Activated CD4-positive, alpha-beta T cell treated with anti-CD3 and anti-CD28 coated beads, Interleukin-2, amount 50 U/mL, for 4 hours (primary cell): ENCODE measurements at regions not wholly inside any gene's neighbourhood (a gene's known extent, or its start where the extent isn't known, plus 50 kb on each side); places are given as distances from the start of the nearest gene placed in this dataset.
"Not testable (repeated sequence)": the region's sequence is repeated elsewhere in the genome, so short reads cannot be mapped to it uniquely, and the experiment has no call there.

Source experiments
- DNase-seq, 2 experiments: peaks; one replicate each; pipeline ENCODE4 v3.0.0-alpha.2; 2020

DNA sequence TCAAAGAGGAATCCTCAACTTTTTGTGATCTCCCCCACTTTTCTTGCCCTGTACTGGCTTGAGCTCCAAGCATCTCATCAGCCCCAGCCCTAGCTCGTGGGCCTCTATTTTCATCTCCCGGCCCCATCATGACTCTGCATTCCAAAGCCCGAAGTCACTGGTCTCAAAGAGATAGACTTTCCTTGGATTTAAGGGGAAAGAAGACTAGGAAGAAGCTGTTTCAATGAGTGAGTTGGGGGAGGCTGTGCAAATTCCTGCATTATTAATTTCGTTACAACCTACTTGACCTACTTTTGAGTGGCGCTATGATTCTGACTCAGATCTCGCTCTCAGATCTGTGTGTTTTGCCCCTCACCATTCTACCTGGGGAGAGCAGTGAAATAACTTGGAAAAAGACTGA lies 266.6 kb upstream of the TBL1XR1 start:
- DNase-seq = no peak

DNA sequence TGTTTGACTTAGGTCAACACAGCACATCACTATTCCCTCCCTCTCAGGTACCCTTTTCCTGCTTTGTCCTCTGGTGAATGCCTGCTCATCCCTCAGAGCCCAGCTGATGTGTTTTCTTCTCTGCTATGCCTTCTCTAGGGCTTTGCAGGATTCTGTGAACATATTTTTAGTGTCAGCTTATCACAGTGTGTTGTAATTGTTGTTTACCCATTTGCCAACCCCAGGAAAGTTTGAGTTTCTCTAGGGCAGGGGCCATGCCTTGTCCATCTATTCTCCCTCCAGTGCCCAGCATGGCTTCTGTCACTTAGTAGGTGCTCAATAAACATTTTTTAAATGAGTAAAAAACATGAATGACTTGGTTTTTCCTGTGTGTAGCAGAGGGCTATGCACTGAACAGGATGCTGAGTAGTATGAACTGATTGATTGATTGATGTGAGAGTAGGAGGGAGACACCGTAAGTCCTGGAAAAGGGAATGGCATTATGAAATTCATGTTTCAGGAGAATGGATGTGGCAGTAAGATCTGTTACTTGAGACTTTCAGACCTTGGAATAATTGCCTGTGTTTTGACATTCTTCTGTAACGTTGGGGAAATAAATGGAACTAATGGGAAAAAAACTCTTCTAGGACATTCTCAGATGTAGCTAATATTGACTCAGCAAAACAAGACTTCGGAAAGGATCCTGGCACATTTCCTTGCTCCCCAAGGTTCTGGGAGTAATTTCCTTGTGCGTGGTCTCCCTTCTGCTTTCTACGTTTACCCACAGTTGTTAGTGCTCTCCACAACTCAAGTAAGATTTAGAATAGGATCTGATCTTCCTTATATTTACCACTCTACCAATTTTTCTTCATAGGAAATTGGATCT lies 267.3 kb upstream of the TBL1XR1 start:
- no peak for DNase-seq

DNA sequence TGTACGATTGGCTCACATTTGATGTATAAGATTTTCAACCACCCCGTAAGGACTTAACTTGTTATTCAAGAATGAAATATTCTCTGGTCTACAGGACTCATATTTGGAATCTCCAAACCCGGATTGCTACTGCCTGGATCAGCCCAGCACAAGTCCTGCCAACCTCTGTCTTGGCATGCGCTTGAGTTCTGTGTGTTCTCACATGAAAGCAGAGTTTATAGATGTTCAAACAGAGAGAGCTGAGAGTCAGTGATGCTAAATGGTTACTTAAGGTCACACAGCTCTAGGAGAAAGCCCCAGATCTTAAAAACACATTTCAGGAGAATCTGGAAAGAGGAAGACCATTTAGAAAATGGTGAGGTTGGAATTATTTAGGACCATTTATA lies 268.0 kb upstream of the TBL1XR1 start:
- DNase-seq = no peak

DNA sequence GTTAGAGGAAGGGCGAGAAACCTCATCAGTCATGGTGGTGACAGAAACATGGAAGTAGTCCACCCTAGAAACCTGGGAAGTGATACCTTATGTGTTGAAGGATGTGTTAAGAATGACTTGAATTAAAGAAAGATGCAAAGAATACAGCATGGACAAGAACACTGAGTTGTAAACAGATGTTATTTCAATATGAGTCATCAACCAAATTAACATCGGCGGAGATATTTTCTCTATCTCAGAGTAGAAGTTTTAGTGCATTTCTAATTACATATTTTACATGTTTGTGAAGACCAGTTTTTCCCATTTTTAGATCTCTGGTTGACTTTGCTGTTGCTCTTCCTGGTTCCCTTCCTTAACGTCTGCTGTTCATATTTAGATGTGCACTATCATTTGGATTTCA lies 268.8 kb upstream of the TBL1XR1 start:
- no peak for DNase-seq

DNA sequence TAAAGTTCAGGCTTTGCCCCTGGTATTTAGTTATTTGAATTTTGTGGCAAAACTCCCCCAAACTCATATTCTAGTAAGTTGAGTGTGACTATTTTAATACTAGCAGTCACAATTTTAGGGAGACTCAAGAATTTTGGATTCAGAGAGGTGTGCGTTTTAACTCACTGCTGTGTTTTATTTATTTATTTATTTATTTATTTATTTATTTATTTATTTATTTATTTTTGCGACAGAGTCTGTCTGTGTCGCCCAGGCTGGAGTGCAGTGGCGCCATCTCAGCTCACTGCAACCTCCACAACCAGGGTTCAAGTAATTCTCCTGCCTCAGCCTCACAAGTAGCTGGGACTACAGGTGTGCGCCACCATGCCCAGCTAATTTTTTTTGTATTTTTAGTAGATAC lies 269.3 kb upstream of the TBL1XR1 start:
- DNase-seq = not testable (repeated sequence)

DNA sequence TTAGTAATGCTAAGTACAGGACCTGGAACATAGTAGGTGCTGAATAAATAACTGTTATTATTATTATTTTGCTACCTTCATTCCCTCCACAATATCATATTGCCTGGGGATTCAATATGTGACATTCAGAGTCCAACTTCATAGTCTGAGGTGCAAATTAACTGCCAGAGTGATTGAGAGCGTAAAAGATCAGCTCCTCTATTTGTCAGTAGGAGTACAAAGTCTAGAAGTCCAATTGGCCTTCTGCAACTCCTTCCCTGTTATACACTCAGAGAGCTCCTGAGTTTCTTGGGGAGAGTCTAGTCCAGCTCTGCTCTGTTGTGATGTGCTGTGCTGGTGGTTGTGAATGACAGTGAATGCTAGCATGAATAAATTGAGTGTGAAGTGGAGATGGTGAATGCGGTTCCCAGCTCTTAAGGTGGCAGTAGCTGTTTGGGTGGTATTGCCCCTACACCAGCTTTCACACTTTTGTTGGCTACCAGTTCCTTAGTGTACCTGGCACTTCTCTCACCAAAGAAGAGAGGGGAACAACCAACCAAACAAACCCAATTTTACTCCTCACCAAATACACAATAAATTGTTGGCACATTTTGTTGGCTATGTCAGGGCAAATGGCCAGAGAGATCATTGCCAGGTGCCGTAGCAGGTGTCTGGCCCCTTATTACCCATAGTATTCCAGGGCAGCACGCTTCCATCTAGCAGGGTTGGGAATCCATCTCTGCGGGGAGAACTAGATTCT lies 270.1 kb upstream of the TBL1XR1 start:
- no peak for DNase-seq

DNA sequence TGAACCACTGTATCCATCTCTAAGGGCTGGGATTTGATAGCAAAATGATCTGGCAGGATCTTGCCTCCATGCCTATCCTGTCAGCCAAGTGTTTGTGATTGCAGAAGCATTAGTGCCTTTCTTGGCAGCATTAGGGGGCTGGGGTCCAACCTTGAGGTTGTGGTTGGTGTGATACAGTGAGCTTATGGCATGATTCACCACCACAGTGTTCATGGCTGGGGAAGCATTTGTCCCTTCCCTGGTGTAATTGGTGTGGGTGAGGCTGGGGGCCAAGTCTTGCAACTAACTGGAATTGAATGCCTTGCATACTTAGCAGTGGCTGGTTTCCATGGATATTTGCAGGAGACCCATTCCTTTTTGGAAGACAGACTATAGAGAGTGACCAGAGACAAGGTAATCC lies 271.0 kb upstream of the TBL1XR1 start:
- no peak for DNase-seq

DNA sequence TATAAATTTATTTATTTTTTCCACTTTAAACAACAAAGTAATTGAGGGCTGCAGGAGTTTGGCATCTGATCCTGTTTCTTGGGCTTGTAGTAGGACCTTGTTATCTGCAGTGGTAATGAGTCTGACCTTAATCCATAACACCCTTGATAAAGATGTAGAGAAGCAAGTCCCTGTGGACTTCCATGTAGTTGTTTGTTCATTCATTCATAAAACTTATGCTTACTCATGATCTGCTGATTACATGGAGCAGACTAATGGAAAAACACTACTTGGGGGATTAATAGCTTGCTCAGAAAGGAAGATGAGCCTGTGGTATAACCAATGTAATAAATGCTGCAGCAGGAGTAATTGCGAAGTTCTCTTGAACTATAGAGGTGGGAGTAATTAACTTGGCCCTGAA lies 271.5 kb upstream of the TBL1XR1 start:
- DNase-seq = no peak

DNA sequence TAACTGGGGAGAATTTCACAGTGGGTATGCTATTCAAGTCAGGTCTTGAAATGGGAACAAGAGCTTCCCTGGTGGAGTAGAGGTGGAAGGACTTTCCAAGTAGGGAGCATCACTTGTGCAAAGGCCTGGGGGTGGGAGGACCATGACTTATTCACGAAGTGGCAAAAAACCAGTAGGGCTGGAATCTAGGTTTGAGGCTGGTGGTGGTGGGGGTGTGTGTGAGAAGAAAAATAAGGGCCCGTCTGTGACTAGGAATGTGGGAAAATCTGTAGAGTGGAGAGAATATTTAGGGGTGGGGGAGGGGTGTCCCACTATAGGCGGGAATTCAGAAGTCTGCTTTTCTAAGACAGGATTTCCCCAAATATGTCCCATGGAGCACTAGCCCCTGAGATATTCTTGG lies 271.9 kb upstream of the TBL1XR1 start:
- DNase-seq = no peak

DNA sequence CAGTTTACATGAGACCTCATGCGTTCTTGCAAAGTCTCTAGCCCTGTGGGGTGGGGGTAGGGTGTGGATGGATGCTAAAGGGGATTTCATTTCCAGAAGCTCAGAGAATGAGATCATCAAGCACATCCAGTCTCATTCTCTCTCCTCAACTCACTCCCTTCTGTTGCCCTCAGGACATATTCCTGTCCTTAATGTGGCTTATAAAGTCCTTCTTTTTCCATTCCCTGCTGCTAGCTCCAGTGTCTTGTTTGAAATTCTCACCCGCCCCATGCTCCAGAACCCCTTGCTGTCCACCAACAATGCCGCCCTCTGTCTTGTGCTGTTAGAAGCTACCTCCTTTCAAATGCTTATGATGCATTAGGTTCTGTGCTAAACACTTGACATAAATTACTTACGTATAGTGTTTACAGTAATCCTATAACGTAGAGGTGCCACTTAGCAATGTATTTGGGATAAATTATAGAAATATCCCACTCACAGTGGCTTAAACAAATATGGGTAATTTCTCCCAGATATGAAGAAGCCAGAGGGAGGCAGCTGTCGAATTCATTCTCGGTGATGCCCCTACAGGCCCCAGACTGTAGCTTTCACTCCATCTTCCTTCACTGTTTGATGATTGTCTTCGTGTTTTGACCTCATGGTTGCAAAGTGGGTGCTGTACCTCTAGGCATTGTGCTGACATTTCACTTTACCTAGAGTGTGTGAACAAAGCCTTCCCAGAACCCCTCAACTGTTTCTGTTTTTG lies 273.1 kb upstream of the TBL1XR1 start:
- DNase-seq = no peak

DNA sequence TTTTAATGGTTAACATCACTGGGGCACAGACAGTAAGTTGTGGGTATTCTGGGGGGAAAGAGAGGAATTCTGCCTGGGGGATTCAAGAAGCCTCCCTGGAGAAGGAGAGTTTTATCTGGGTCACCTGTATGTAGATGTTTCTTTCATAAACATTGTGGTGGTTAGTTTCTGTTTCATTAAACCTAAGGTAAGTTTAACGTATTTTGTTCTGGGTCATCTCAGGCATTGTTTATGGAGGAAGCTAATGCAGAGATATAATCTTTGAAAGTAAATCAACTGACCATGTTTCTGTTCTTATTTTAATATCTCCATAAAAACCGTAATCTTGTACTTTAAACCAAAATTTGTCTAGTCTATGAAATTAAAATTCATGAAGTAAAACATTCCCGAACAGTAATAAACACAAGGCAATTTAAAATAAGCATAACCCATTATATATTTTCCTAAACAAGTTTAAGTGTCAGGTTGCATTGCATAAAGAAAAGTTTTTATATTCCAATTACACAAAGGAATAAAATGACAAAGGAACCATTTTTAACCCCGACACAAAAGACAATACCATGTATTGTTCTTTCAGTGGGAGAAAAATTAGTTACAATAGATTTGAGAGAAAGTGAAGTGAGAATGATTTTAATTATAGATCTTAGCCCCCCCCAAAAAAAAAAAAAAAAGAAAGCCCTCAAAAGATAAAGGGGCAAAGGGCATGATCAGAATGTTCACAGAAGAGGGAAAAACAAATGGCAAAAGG lies 274.6 kb upstream of the TBL1XR1 start:
- no peak for DNase-seq

DNA sequence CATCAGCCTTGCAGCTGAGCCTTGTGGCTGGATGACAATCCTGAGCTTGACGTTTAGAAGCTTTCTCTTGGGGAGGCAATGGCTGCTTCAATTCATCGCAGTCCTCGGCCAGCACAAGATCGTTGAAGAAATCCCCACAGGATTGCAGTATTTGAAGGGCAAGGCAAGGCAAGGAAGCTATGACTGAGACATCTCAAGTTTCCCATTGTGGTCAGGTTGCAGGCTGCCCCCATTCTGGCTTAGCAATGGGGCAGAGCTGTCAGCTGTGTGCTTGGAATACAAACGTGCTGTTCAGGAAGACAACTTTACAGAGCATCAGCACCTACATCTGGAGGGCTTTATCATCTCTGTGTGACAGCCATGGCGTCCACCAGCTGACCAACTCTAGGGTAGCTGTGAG lies 275.9 kb upstream of the TBL1XR1 start:
- DNase-seq = no peak

DNA sequence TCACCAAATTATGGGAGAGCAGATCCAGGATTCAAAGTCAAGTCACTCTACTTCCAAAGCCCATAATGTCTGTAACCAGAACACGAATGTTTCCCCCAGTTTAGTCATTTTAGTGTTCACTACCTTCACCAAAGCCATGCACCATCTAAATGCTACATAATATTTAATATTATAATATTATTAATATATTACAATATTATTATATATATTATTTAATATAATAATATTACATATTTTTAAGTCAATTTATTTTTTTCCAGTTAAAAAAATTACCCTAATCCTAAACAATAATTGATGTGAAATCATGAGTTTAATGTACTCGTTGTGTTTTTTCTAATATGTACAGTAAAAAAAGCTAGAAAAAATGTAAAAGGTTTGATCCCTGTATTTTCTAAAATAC lies 276.6 kb upstream of the TBL1XR1 start:
- no peak for DNase-seq

DNA sequence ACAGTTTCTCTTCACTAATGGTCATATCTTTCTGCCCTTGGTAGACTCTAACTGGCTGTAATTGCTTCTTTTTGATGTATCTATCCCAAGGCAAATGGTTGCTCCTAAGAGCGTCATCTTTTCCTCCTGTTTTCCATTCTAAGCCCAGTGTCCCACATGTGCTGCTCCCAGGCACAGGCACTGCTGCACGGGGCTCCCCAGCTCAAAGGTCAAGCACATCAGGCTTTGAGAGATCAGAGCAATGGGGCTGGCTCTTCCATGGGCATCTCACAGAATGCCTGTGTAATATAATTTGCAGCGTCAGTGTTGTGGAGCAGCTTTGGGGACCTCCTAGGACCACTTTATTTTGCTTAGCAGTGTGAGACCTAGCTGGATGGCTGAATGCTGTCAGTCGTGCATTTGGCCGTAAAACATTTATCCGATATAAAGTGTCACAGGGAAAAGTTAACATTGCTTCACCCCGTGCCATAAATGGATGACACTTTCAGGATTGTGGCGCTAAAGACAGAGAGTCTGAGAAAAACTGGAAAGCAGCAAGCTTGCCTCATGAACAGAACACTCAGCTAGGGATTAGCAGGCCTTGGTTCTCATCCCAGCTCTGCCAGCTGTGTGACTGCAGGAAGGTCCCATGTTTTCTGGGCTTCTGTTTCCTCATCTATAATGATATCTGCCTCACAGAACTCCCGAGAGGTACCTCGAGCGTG lies 277.5 kb upstream of the TBL1XR1 start:
- DNase-seq = no peak

DNA sequence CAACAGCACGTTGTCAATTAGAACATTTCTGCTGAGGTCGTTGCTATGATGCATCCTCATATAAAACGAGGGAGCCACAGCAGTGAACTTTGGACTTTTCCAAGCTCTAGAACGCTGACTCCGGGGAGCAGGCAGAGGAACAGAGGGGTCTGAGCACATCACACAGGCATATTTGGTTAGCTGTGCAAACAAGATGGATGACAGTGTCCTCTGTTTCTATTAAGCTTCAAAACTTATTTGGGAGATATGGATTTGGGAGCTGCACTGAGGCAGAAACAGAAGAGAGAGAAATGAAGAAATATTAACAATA lies 278.0 kb upstream of the TBL1XR1 start:
- no peak for DNase-seq

DNA sequence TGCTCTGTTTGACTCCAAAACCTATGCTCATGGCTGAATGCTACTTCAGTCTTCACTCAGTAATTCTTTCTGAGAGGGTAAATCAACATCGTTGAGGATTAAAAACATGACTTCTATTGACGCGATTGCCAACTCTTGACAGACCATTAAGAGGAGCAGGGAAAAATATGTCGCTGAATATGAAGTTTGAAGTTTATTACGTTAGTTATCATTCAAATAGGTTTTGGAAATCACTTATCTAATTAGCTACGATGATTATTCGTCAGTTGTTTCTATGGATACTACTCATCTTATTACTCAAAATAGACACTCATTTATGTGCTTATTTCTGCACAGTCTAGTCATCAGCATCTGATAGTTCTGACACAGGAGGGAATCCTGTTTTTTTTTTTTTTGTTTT lies 279.2 kb upstream of the TBL1XR1 start:
- no peak for DNase-seq

DNA sequence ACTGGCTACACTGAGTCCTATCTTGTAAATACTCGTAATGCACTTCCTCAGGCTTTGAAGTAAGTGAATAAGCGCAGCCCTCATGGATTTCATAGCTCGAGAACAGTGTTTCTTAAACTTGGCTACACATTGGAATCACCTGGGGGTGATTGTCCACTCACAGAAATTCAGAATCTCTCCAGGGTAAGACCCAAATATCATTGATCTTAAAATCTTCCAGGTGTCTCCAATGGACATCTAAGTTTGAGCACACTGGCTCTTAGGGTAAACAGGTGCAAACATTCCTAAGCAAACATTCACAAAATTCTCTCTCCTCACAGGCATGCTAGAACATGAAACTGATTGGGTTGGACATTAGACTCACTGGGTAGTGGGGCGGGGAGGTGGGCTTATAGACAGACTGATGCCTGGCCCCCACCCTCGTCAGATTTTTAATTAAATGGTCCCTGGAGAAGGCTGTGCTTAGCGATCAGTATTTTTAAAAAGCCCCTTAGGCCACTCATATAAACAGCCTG lies 279.7 kb upstream of the TBL1XR1 start:
- DNase-seq = no peak

DNA sequence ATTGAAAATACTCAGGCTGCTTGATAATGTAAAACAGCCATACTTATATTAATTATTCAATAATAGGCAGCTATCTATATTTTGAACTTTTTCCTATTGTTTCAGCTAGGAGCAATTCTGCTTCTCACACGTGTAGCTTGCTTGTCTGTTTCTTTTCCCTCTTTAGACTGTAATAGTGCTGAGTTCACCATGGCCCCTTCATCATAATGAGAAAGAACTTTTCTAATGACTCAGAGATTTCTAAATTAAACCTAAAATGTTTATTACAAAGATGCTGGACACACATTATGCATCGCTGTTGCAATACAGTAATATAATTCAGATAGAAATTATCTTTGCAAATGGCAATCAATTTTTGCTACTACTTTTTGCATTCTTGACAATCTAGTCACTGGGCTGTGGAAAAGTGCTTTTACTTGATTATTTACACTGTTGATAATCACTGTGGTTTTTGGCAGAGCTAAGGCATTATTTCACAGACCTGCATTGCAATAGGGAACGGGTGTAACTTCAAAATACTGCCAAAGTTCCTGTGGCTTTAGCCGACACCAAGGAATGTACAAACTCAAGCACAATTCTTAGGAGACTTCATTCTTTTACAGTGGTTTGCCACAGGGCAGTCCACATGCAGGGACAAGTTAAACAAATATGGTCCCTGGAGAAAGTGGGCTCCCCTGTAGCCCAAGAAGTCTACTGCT lies 281.0 kb upstream of the TBL1XR1 start:
- no peak for DNase-seq

DNA sequence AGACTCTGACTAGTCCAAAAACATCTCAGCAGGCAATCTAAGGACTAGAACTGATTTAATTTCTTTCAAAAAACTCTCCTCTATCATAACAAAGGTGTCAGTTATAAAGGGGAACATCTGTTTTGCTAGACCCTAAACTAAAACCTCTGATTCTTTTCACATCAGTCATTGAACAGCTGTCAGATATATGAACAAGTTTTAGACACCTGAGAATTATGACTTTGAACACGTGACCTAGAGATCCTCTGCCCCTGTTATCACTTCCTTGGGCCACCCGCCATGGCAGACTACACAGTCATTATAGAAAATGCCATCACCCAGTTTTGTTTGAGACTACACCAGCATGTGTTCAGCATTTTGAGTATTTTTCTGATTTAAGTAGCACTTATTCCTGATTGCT lies 282.3 kb upstream of the TBL1XR1 start:
- DNase-seq = no peak

DNA sequence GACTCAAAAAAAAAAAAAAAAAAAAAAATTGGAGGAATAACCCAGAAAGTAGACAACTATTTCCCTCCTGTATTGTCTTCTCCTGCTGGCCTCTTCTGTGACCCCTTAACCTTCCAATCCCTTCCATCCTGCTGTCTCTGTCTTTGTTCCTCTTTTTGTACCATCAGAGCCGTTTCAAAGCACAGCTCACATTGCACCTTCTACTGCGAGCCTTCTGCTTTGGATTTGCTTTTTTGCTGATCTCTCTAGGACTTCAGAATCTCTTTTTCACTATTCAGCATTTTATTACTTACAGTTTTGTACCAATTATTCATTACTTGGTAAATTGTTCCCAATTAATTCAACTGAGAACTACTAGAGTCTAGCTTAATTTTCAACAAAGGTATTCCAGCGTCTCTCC lies 284.0 kb upstream of the TBL1XR1 start:
- DNase-seq = no peak

DNA sequence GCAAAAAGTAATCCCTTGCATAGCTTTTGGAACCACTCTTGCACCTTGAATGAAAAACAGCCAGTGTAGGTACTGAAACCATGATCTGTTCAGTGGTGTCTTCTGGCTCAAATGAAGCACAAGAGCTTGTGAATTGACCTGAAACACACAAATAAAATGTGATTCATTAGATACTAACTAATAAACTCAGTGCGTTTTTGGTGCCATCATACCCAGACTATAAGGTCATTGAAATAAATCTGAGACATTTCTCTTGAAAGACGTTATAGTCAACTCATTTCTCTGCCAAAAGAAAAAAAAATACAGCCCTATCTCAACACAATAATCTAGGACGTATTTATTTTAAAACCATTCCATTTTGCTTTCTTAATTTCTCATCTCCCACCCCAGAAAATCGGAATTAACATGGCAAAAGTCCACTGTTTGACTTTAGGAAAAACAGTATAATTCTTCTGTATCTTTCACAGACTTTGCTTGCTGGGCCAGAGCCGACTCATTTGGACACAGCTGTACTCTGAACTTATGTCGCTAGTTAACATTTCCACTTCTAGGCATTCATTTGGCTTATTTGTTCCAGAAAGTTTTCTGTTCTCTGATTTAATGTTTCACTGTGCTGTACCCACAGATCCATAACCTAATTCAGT lies 284.9 kb upstream of the TBL1XR1 start:
- no peak for DNase-seq
